ENCODE measurements at regions not wholly inside any gene's neighbourhood (a gene's known extent, or its start where the extent isn't known, plus 50 kb on each side); places are given as distances from the start of the nearest gene placed in this dataset.

DNA sequence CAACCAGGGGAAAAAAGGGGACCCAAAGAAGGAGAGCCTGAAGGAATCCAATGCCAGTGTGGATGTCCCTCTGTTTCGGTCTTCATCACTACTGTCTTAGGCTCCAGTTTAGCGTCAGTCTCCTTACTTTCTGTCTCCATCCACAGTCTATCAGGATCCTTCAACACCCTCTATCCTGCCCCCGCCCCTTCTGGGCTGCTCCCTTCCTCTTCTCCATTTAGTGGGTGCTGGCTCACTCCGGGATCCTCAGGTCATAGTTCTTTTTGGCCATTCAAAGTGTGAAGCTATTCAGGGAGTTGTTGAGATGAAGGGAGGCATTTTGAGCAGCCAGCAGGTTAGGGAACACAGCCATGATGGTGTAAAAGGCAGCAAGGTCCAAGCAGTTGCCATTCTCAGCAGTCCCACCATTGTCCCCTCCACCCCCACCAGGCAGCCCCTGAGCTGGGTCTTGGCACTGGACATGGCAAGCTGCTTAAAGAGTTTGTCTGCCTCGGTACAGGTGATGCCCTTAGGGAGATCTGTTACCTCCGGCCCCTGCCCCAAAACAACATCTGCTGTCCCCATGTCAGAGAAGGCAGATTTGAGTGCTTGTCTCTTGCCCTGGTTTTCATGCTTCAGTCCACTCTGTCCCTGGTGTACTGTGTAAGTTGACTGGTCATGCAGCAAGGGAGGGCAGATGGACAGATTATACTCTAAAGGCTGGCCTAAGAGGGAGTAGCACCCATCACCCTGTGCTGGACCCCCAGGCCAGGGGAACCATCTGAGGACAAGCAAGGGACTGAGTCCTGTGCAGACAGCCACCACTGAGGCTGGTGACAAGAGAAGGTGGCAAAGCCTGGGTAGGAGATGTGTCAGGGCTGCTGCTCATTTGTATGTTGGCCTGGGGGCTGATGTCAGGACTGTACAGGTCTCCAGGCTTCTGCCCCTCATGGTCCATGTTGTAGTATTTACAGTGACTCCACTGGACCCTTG is 842.0 kb downstream of the HACE1 start:
- no peak for DNase-seq (ENCODE audit: low read depth)
- TF ChIP-seq, protein P1, sequence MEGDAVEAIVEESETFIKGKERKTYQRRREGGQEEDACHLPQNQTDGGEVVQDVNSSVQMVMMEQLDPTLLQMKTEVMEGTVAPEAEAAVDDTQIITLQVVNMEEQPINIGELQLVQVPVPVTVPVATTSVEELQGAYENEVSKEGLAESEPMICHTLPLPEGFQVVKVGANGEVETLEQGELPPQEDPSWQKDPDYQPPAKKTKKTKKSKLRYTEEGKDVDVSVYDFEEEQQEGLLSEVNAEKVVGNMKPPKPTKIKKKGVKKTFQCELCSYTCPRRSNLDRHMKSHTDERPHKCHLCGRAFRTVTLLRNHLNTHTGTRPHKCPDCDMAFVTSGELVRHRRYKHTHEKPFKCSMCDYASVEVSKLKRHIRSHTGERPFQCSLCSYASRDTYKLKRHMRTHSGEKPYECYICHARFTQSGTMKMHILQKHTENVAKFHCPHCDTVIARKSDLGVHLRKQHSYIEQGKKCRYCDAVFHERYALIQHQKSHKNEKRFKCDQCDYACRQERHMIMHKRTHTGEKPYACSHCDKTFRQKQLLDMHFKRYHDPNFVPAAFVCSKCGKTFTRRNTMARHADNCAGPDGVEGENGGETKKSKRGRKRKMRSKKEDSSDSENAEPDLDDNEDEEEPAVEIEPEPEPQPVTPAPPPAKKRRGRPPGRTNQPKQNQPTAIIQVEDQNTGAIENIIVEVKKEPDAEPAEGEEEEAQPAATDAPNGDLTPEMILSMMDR (IDR thresholded peaks at IDR 0.05; ENCODE audit: control insufficient read depth, extremely low read depth, insufficient read depth), result no peak

DNA sequence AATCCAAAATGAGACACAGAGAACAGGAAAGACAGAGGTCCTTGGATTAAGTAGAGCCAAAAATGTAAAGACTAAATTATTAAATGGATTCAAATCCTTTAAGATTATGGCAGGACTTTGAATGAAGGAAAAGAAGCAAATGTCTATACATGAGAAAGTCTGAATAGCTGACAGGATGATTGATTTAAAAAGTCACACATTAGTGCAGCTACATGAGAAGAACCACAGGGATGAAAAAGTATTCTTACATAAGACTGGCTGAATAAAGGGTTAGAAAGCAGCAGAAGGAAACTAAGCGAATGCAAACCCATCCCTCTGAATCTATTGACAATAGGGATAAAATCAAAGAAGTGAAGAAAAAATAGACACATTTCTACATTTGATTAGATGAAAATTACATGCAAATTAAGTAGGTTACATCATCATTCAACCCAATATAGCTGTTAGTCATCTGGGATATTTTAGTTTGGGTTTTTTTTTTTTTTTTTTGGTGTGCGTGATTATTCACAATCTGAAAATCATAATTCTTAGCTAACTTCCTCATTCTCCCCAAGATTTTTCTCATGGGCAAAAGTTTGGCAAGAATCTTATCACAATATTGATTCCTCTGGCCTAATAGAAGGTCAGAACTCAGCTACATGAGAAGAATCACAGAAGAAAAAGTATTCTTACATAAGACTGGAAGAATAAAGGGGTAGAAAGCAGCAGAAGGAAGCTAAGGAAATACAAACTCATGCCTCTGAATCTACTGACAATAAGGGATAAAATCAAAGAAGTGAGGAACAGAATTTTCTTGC is 845.4 kb downstream of the HACE1 start:
- no peak for DNase-seq (ENCODE audit: low read depth)
- no peak overlapping the region for H3K4me3 ChIP-seq (ENCODE audit: low read depth, low read length)
- TF ChIP-seq, protein P1 (IDR thresholded peaks at IDR 0.05; ENCODE audit: control insufficient read depth, extremely low read depth, insufficient read depth), result no peak

More for the DNA sequence above, 842.0 kb downstream of the HACE1 start:
- H3K4me3 ChIP-seq (ENCODE audit: low read depth, low read length), result no peak overlapping the region

DNA sequence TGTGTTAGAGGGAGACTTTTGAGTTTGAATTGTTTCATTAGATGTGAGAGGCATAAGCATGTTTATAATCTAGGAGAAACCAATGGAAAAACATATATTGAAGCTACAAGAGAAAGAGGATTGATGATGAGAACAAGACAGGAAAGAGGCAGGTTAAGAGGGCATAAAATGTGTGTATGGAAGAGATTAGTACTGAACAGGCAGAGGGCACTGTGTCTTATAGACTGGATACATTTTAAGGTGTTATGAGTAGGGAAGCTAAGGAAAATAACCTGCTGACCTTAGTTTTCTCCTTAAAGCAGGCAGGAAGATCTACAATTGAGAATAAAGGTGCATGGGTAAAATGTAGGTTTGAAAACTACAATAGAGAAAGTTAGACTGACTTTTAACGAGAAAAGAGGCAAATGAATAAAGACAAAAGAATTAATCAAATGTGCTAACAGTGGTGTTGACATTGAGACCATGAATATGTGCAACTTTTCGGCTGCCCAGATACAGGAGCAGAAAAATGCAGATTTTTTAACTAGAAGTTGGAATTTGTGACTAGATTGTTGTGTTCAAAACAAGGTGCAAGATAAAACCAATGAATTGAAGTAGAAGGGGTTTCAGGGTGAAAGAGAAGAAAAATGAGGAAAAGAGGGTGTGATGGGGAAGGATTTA is 846.3 kb downstream of the HACE1 start:
- H3K4me3 ChIP-seq (ENCODE audit: low read depth, low read length), result no peak overlapping the region
- no peak for DNase-seq (ENCODE audit: low read depth)
- TF ChIP-seq, protein P1 (IDR thresholded peaks at IDR 0.05; ENCODE audit: control insufficient read depth, extremely low read depth, insufficient read depth), result 0 out of 2 replicates have a peak, but pooled peaks have one; percentile 1

DNA sequence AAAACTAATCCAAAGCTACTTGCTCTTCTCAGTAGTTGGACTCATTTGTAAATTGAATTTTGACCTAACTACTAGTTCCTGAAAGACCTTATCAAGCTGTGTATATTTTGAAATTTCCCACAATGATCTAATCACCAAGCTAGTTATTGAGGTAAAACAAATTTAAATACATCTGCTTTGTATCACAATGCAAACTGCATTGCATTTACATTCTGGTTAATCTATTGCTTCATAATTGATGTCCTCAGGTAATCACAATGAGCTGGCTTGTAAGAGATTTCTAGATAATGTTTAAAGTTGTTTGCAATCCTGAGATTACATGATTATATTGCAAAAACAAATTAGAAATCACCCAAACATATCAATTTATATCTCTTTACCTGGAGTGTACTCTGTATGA is 848.8 kb downstream of the HACE1 start:
- DNase-seq (ENCODE audit: low read depth), result no peak
- TF ChIP-seq, protein P1 (IDR thresholded peaks at IDR 0.05; ENCODE audit: control insufficient read depth, extremely low read depth, insufficient read depth), result no peak
- H3K4me3 ChIP-seq (ENCODE audit: low read depth, low read length), result no peak overlapping the region

DNA sequence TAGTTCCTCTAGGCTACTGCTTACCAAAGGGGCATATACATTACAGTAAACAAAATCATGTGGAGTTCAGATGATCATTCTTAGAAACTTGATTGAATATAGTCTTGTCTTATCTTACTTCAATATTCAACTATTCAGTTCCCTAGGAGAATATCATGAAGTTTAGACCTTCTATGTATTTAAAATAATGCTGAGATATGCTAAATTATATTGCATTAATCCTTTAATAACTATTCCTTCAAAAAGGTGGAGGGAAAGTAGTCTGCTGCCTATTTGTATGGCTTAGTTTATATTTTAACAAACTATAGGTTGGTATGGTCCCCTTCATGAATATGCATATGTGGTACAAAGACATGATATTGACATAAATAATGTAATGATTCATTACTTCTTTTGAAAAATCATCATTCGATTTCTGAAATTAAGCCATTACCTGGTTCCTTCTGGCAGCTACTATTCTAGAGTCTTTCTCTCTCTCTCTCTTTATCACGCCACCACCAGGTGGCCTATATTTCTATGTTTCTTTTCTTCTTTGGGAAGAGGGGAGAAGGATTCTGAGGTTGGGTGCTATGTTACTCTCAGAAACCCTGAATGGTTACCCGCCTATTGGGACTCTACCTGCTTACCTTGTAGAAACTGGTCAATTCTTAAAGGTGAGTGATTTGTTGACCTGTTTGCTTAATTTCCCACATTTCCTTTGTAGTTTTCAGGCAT is 855.8 kb downstream of the HACE1 start:
- no peak overlapping the region for H3K4me3 ChIP-seq (ENCODE audit: low read depth, low read length)
- no peak for DNase-seq (ENCODE audit: low read depth)
- TF ChIP-seq, protein P1 (IDR thresholded peaks at IDR 0.05; ENCODE audit: control insufficient read depth, extremely low read depth, insufficient read depth), result peak; percentile 33; the same call in 1 of the 2 replicates

DNA sequence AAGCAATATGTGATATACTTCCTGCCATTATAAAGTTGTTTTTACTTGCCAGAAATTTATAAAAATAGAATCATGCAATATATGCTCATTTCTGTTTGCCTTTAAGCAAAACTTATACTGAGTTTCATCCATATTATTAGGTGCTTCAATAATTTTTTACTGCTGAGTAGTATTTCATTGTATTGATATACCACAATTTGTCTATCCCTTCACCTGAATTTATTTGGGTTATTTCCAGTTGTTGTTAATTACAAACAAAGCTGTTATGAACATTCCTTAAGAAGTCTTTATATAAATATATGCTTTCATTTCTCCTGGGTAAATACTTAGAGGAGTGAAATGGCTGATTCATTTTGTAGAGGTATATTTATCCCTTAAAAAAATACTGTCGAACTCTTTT is 864.1 kb downstream of the HACE1 start:
- TF ChIP-seq, protein P1 (IDR thresholded peaks at IDR 0.05; ENCODE audit: control insufficient read depth, extremely low read depth, insufficient read depth), result no peak
- DNase-seq (ENCODE audit: low read depth), result no peak
- H3K4me3 ChIP-seq (ENCODE audit: low read depth, low read length), result no peak overlapping the region

Data from LNCaP clone FGC (cell line).